TTC549 (cell line): ENCODE measurements at regions not wholly inside any gene's neighbourhood (a gene's known extent, or its start where the extent isn't known, plus 50 kb on each side); places are given as distances from the start of the nearest gene placed in this dataset.
A peak's percentile ranks its signal among the peaks of the same experiment; 100 is the strongest.
"Not testable (repeated sequence)": the region's sequence is repeated elsewhere in the genome, so short reads cannot be mapped to it uniquely, and the experiment has no call there.

ENCODE experiments used
- FAIRE-seq: peaks from 2 replicates; lab custom pipeline; 2012; peaks lifted over from hg19 to GRCh38; lab: Jason Lieb, UNC

DNA sequence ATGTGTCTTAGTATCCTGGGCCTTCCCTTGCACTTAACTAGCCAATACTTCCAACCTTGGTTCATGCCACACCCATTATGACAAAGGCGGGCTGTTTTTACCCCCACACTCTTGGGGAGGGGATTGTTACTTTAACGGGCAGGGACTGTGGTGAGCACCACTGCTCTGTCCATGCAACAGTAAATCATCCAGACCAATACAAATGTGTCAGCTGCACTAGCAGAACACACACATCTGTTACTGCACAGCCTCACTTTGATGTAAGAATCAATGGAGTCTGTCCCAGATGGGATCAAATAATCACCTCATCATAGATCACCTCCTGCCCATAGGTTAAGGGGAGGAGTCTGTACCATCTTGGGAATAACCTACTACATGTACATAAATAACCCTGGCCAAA, 58.1 kb downstream of the NPAP1 start:
- no peak for FAIRE-seq

- no peak for FAIRE-seq
These were observed 58.8 kb downstream of the NPAP1 start for GRCh38 chr15:24734396-24734795.

- FAIRE-seq: no peak
These were observed 69.7 kb downstream of the NPAP1 start for GRCh38 chr15:24745290-24745689.

DNA sequence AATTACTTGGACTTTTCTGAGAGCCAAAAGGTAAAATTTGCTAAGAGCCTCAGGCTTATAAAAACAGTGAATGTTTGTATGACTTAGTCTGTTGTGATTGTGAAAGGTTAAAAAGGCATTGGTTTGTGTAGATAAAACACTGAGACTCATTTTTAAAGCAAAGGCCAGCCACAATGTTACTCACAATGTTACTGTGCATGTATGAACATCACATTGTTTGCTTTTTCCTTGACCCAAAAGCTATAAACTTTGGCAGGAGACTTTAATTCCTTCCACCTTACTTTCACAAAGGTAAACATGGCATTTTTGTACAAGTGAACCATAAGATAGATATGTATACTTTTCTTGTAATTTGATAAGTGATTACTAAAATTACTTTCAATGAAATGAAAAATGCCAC, 70.5 kb downstream of the NPAP1 start:
- FAIRE-seq: no peak

GRCh38 chr15:24747376-24747775, 71.8 kb downstream of the NPAP1 start:
- no peak for FAIRE-seq

GRCh38 chr15:24748812-24749439, 73.4 kb downstream of the NPAP1 start:
- no peak for FAIRE-seq

DNA sequence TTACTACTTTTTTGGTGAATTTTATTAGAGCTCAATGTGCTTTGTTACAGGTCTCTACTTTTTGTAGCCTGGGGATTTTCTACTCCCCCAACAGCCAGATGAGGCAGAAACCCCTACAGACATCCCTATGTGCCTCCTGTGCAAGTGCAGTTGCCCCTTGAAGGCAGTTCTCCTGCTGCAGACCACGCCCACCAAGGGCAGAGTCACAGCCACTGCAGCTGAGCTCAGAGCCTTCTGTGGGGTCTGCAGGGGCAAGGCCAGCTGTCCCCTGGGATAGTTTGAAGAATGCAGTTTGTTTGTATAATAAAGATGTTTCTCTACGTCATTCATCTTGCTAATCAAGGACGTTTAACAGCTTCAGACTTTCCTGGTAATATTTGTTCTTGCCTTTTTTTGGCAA, 76.8 kb downstream of the NPAP1 start:
- no peak for FAIRE-seq

- FAIRE-seq: no peak
These were observed 80.5 kb downstream of the NPAP1 start for GRCh38 chr15:24756101-24756500.

GRCh38 chr15:24760066-24760465, 84.5 kb downstream of the NPAP1 start:
- no peak for FAIRE-seq

DNA sequence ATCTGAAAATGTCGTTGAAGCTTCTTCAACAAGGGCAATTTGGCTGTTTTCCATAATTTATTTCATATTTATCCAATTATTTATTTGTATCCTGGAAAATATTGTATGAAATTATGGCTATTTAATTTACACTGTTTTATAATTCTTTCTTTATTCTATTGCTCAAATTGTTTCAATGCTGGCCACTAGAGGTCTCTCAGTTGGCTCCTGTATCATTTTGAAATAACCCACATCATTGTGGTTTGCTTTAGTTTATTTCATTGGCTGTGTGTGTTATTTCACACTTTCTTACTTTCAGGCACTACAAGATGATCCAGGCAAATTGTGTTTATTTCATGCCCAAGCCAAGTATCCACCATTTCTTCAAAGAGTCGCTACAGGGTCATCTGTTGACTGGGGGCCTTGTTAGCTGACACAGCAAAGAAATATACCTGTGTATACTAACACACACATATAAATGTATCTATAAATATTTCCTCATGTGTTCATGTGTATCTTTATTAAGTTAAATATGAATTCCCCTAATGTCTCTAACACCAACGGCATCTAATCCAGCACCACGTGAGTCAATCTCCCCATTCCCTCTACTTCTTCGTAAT, 86.2 kb downstream of the NPAP1 start:
- peak; percentile 41 for FAIRE-seq

- no peak for FAIRE-seq
These were observed 88.3 kb downstream of the NPAP1 start for GRCh38 chr15:24763891-24764290.

DNA sequence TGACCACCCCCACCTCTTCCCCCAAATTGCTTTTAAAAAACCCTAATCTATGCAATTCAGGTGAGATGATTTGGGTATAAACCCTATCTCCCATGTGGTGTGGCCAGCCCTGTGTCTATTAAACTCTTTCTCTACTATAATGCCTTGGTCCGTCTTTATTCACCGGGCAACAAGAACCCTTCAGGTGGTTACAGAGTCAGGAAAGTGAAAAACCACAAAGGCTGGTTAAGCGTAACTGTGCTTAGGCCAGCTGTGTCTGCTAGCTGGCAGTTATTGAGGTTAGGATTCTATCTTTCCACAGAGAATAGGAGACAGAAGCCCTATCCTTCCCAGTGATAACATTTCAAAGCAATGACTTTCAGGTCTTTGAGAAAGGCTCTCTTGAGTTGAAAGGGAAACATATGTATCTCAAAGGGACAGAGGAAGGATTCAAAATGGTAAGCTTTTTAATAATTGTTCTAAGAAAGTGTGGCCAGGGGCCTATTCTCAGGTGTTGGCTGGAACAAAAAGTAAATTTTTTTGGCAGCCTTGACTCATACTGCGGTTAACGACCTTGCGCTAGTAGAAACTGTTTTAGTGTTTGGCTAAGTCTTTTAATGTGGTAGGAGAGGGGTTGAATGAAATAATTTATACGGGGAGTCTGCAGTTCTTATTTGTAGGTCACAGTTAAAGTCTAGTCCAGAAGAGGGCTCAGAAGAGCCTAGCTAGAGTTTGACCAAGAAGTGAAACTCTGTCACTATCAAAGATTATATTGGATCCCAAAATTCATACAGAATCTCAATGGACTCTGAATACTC, 89.0 kb downstream of the NPAP1 start:
- no peak for FAIRE-seq

- no peak for FAIRE-seq
These were observed 91.0 kb downstream of the NPAP1 start for GRCh38 chr15:24766511-24767133.

GRCh38 chr15:24772266-24772665, 96.7 kb downstream of the NPAP1 start:
- FAIRE-seq: no peak

- no peak for FAIRE-seq
These were observed 97.3 kb downstream of the NPAP1 start for GRCh38 chr15:24772686-24773373.

- no peak for FAIRE-seq
These were observed 101.7 kb downstream of the NPAP1 start for GRCh38 chr15:24777307-24777706.

DNA sequence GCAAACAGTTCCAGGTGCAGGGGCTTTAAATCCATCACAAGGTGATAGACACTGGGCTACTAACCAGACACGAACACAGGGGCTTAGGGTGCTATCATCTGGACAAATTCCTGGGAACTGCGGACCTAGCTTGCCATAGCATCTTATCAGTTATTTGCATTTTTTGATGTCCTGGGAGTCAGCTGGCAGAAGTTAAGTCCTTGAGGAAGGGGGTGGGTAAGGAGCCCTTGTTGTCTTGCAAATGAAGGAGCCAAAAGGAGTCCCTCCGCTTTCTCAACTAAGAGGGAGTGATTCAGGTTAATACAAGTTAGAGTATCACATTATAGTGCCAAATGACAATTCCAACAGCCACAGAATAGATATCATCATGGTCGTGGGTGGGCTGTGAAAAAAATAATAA, 108.9 kb downstream of the NPAP1 start:
- FAIRE-seq: no peak

DNA sequence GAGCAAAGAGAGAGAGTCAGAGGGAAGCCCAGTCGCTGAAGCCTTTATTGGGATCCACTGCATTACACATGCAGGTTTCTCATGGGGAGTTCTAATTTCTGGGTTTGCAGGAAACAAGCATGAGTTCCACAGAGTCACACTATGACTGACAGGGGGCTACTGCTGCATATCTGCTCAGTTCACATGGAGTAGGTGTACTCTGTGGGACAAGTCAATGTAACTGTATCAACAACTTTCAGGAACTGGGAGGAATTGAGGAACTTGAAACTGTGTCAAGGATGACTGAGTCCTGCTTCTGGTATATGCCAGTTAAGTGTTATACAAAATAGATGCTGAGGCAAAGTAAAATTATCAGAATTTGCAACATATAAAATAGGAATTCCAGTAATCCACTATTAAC, 110.8 kb downstream of the NPAP1 start:
- FAIRE-seq: no peak

GRCh38 chr15:24802624-24803023, 127.0 kb downstream of the NPAP1 start:
- not testable (repeated sequence) for FAIRE-seq

GRCh38 chr15:24819680-24820079, 135.1 kb upstream of the SNRPN start:
- FAIRE-seq: no peak

GRCh38 chr15:24823473-24823872, 131.3 kb upstream of the SNRPN start:
- no peak for FAIRE-seq

DNA sequence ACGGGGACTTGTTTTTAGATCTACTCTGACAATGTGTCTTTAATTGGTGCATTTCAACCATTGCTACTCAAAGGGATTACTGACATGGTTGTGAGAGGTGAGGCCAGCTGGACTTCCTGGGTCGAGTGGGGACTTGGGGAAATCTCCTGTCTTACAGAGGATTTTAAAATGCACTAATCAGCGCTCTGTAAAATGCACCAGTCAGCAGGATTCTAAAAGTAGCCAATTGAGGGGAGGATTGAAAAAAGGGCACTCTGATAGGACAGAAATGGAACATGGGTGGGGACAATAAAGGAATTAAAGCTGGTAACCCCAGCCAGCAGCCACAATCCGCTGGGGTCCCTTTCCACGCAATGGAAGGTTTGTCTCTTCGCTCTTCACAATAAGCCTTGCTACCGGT, 122.5 kb upstream of the SNRPN start:
- no peak for FAIRE-seq

- no peak for FAIRE-seq
These were observed 119.5 kb upstream of the SNRPN start for GRCh38 chr15:24835301-24835700.
